Adrenal gland (tissue), 9 donors: ENCODE measurements at regions not wholly inside any gene's neighbourhood (a gene's known extent, or its start where the extent isn't known, plus 50 kb on each side); places are given as distances from the start of the nearest gene placed in this dataset.

Experiments
- DNase-seq, 7 donors: peaks; one replicate each; pipeline ENCODE4 v3.0.0-alpha.2; 2019 to 2020
- H3K27ac ChIP-seq, 5 donors: fragments of 200-600 bp; sonication (generic) in 4 of 5; 1 replicate in 3 of 5; 2 replicates in 2 of 5; pipeline versions ENCODE4 v1.5.1 to v1.8.0; 2016 to 2020; ENCODE audit warnings: mild to moderate bottlenecking in 1 of 5
- H3K27me3 ChIP-seq: fragments of 200-600 bp; 2 replicates; pipeline ENCODE4 v1.8.0; 2021
- H3K36me3 ChIP-seq, 2 donors: fragments of 200-600 bp; replicated peaks in 1 of 2; 1 replicate in 1 of 2; 2 replicates in 1 of 2; pipeline versions ENCODE4 v1.5.1 to v1.8.0; 2018 to 2022
- H3K4me1 ChIP-seq, 2 donors: fragments of 200-600 bp; replicated peaks in 1 of 2; 1 replicate in 1 of 2; 2 replicates in 1 of 2; pipeline versions ENCODE4 v1.5.1 to v1.8.0; 2018 to 2021
- H3K4me3 ChIP-seq, 4 donors: fragments of 200-600 bp; sonication (generic) in 3 of 4; one replicate each; pipeline ENCODE4 v1.5.1; 2016 to 2018
- H3K9me3 ChIP-seq, 3 donors: fragments of 200-600 bp; sonication (generic) in 1 of 3; replicated peaks in 1 of 3; 1 replicate in 2 of 3; 2 replicates in 1 of 3; pipeline versions ENCODE4 v1.5.1 to v1.8.0; 2016 to 2021
- POLR2A ChIP-seq, 2 donors: fragments of 450-650 bp; IDR thresholded peaks; one replicate each; pipeline ENCODE4 v1.6.1; 2017; ENCODE audit warnings: antibody characterized with exemption in 2 of 2, mild to moderate bottlenecking in 2 of 2, moderate library complexity in 1 of 2
- WGBS, 4 donors: extraction: QIAGEN DNeasy Blood & Tissue Kit in 2 of 4; methylation state at CpG; one replicate each; pipeline versions ENCODE4 v1.1.5 to v1.1.7; 2013 to 2017; 5-methylcytosine and 5-hydroxymethylcytosine counted together
- intact Hi-C, 2 donors: fragments of 100-400 bp; cut with DNase I; formaldehyde crosslinking; loops; one replicate each; pipeline versions ENCODE4 v1.14.1 to v1.15.0; 2022 to 2023
- TF ChIP-seq, protein P1 (sequence below), 6 experiments: fragments of 450-650 bp in 4 of 6; fragments of 200-600 bp in 2 of 6; sonication (generic) in 1 of 6; IDR thresholded peaks; 1 replicate in 5 of 6; 2 replicates in 1 of 6; pipeline versions ENCODE4 v1.5.1 to v1.8.0; 2016 to 2021; ENCODE audit warnings: antibody characterized with exemption in 6 of 6, mild to moderate bottlenecking in 2 of 6, moderate library complexity in 1 of 6
- donor health status: healthy with polysubstance abuse.
- donor health status: Bipolar disorder and iron deficiency.
- donor health status: DM: yes; HTN: yes; CAD: no.
- donor health status: DM: no; HTN: no; CAD: no.
- donor health status: DM: no; HTN: no; CAD: no.

- H3K27me3 ChIP-seq = no peaks in the 10 kb centered on the region
- H3K27ac ChIP-seq = no peak overlapping the region
- WGBS, 4 donors = 62 to 76% (median 65%) methylated on average over 1 of the region's 1 CpG
- no peaks in the 10 kb centered on the region for H3K36me3 ChIP-seq
- no peaks in the 10 kb centered on the region for H3K4me1 ChIP-seq
- no peaks in the 10 kb centered on the region for H3K9me3 ChIP-seq
- H3K4me3 ChIP-seq = no peak overlapping the region
- no peak for DNase-seq
- TF ChIP-seq POLR2A (IDR thresholded peaks at IDR 0.05) = no peak
- TF ChIP-seq, protein P1, sequence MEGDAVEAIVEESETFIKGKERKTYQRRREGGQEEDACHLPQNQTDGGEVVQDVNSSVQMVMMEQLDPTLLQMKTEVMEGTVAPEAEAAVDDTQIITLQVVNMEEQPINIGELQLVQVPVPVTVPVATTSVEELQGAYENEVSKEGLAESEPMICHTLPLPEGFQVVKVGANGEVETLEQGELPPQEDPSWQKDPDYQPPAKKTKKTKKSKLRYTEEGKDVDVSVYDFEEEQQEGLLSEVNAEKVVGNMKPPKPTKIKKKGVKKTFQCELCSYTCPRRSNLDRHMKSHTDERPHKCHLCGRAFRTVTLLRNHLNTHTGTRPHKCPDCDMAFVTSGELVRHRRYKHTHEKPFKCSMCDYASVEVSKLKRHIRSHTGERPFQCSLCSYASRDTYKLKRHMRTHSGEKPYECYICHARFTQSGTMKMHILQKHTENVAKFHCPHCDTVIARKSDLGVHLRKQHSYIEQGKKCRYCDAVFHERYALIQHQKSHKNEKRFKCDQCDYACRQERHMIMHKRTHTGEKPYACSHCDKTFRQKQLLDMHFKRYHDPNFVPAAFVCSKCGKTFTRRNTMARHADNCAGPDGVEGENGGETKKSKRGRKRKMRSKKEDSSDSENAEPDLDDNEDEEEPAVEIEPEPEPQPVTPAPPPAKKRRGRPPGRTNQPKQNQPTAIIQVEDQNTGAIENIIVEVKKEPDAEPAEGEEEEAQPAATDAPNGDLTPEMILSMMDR (IDR thresholded peaks at IDR 0.05) = no peak
- intact Hi-C loops = no loop called here
Observed at GRCh38 chr4:160296476-160296875, 1193.6 kb downstream of the RAPGEF2 start.

DNA sequence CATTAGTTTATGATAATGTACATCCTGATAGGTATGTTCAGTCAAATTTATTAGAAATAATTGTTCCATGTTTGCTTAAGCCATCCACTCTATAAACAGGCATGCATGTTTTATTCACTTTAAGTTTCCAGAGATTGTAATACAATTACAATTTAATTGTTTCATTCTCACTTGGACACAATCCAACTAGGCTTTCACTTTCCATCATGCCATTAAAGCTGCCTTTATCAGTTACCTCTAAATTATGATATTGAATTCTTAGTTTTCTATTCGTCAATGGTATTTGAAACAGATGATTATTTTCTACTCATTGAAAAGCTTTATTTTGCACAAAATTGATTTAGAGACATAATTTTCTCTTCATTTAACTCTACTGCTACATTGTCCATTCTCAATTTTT, 1196.3 kb downstream of the RAPGEF2 start:
- intact Hi-C loops = no loop called here
- 67 to 78% (median 72%) methylated on average over 1 of the region's 1 CpG for WGBS, 4 donors
- Histone ChIP-seq H3K27me3 (no peaks in the 10 kb centered on the region), H3K4me3 (no peak overlapping the region), H3K36me3 (no peaks in the 10 kb centered on the region), H3K27ac (no peak overlapping the region), H3K4me1 (no peaks in the 10 kb centered on the region), H3K9me3 (no peaks in the 10 kb centered on the region)
- TF ChIP-seq, protein P1 (IDR thresholded peaks at IDR 0.05) = no peak
- no peak for TF ChIP-seq POLR2A (IDR thresholded peaks at IDR 0.05)
- DNase-seq = no peak

DNA sequence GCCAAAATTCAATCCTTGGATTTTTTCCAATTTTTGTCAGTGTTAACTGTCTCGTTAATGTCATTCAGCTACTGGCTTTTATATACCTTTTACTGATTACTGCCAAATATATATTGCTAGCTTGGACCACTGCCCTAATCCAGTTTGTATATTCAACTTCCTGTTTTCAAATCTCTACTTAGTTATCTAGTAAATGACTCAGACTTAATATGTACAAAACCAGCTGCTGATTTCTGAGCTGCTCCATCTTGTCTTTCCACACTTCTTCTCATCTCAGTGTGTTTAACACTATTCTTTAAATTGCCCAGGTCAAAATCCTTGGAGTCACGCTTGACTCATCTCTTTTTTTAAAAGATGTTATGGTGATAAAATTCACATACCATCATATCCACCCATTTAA, 1196.7 kb downstream of the RAPGEF2 start:
- intact Hi-C loops = no loop called here
- Histone ChIP-seq H3K9me3 (no peaks in the 10 kb centered on the region), H3K4me1 (no peaks in the 10 kb centered on the region), H3K4me3 (no peak overlapping the region), H3K27me3 (no peaks in the 10 kb centered on the region), H3K27ac (no peak overlapping the region), H3K36me3 (no peaks in the 10 kb centered on the region)
- no peak for TF ChIP-seq POLR2A (IDR thresholded peaks at IDR 0.05)
- TF ChIP-seq, protein P1 (IDR thresholded peaks at IDR 0.05) = no peak
- DNase-seq = no peak
- WGBS, 4 donors = 62 to 78% (median 68%) methylated on average over 2 of the region's 2 CpGs

GRCh38 chr4:160316036-160316435, 1213.2 kb downstream of the RAPGEF2 start:
- WGBS, 4 donors = 40 to 75% (median 71%) methylated on average over 1 of the region's 1 CpG

More at GRCh38 chr4:160316036-160316435, 1213.2 kb downstream of the RAPGEF2 start:
- H3K4me1 ChIP-seq = no peaks in the 10 kb centered on the region
- H3K27ac ChIP-seq = no peak overlapping the region
- DNase-seq = no peak
- no peak overlapping the region for H3K4me3 ChIP-seq
- intact Hi-C loops = no loop called here
- no peaks in the 10 kb centered on the region for H3K36me3 ChIP-seq
- no peaks in the 10 kb centered on the region for H3K27me3 ChIP-seq
- TF ChIP-seq, protein P1 (IDR thresholded peaks at IDR 0.05) = no peak
- TF ChIP-seq POLR2A (IDR thresholded peaks at IDR 0.05) = no peak
- no peaks in the 10 kb centered on the region for H3K9me3 ChIP-seq
